H1 (cell line): ENCODE measurements at regions not wholly inside any gene's neighbourhood (a gene's known extent, or its start where the extent isn't known, plus 50 kb on each side); places are given as distances from the start of the nearest gene placed in this dataset.

Experiments used
- CBX5 ChIP-seq: fragments of 300-800, 300-1000 bp; sonication (generic); IDR thresholded peaks from 2 replicates; pipeline ENCODE4 v1.7.1; 2016; ENCODE audit warnings: antibody characterized with exemption, low read length, low read depth
- CREB1 ChIP-seq: IDR thresholded peaks from 2 replicates; pipeline ENCODE4 v1.6.1; 2012; ENCODE audit warnings: inconsistent platforms
- EP300 ChIP-seq, 2 experiments: IDR thresholded peaks; 1 replicate in 1 of 2; 2 replicates in 1 of 2; pipeline ENCODE4 v1.6.1; 2011 to 2012; ENCODE audit warnings: low read depth in 2 of 2, low read length in 2 of 2, mild to moderate bottlenecking in 2 of 2, borderline replicate concordance in 1 of 2, inconsistent platforms in 1 of 2, moderate library complexity in 1 of 2
- FOSL1 ChIP-seq: IDR thresholded peaks from 2 replicates; pipeline ENCODE4 v1.6.1; 2011; ENCODE audit warnings: mild to moderate bottlenecking, low read depth, low read length, moderate library complexity; ENCODE audit not compliant: insufficient read depth
- JUN ChIP-seq: IDR thresholded peaks from 2 replicates; pipeline ENCODE4 v1.6.1; 2011; ENCODE audit warnings: low read depth, mild to moderate bottlenecking, improper control_type of control experiment, low read length
- MAFK ChIP-seq: IDR thresholded peaks from 2 replicates; pipeline ENCODE4 v1.6.1; 2012; ENCODE audit warnings: low read depth, mild to moderate bottlenecking, improper control_type of control experiment, low read length
- PHF8 ChIP-seq: fragments of 200-600 bp; sonication (generic); conservative IDR thresholded peaks from 2 replicates; pipeline ENCODE4 v1.7.1; 2012; ENCODE audit warnings: low read depth, mild to moderate bottlenecking, inconsistent platforms, low read length, moderate library complexity
- POLR2A ChIP-seq, 2 experiments: IDR thresholded peaks; 1 replicate in 1 of 2; 2 replicates in 1 of 2; pipeline ENCODE4 v1.6.1; 2011; ENCODE audit warnings: low read depth in 2 of 2, low read length in 2 of 2, mild to moderate bottlenecking in 2 of 2; ENCODE audit errors: control extremely low read depth in 1 of 2
- POLR2AphosphoS5 ChIP-seq: IDR thresholded peaks from 2 replicates; pipeline ENCODE4 v1.6.1; 2011; ENCODE audit warnings: low read depth, low read length
- SIX5 ChIP-seq: IDR thresholded peaks from 2 replicates; pipeline ENCODE4 v1.6.1; 2011; ENCODE audit warnings: mild to moderate bottlenecking, low read depth, low read length
- SRF ChIP-seq: IDR thresholded peaks from 2 replicates; pipeline ENCODE4 v1.6.1; 2011; ENCODE audit warnings: mild to moderate bottlenecking, low read depth, low read length, moderate library complexity
- TF ChIP-seq, protein P1 (sequence below), 3 experiments: IDR thresholded peaks; 1 replicate in 2 of 3; 2 replicates in 1 of 3; pipeline versions ENCODE4 v1.5.1 to v1.6.1; 2011; ENCODE audit warnings: low read length in 3 of 3, mild to moderate bottlenecking in 3 of 3, inconsistent platforms in 2 of 3, low read depth in 1 of 3, moderate library complexity in 1 of 3; ENCODE audit not compliant: insufficient read depth in 1 of 3; ENCODE audit errors: control extremely low read depth in 1 of 3

DNA sequence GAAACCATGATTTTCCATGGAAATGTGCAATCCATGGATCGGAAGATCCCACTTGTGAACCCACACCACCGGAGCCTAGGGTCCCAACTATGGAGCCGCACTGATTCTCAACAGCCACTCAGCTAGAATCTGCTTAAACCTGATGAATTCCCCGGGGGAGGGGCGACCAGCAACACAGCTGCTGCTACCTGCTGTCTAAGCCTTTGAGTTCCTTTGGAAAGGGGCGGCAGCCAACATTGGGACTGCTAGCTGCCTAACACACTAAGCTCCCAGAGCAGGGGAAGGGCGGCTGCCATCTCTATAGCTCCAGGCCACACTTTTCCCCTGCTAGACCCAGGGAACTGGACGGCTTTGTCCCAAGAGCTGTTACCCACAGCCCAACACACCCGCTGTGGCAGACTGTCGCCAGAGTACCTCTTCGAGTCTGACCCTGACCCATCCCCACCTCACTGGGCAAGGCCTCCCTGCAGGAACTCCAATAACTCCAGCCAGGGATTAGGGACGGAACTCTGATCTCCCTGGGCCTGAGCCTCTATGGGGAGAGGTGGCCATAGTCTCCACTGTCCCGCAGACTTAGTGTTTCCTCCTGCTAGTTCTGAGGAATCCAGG, 205.8 kb upstream of the SLC16A7 start:
- no peak for TF ChIP-seq CREB1
- no peak for TF ChIP-seq CBX5
- TF ChIP-seq POLR2A (IDR thresholded peaks at IDR 0.05; ENCODE audit: control extremely low read depth in 1 of 2, low read depth in 2 of 2, low read length in 2 of 2): no peak
- no peak for TF ChIP-seq POLR2AphosphoS5
- no peak for TF ChIP-seq SRF
- TF ChIP-seq, protein P1, sequence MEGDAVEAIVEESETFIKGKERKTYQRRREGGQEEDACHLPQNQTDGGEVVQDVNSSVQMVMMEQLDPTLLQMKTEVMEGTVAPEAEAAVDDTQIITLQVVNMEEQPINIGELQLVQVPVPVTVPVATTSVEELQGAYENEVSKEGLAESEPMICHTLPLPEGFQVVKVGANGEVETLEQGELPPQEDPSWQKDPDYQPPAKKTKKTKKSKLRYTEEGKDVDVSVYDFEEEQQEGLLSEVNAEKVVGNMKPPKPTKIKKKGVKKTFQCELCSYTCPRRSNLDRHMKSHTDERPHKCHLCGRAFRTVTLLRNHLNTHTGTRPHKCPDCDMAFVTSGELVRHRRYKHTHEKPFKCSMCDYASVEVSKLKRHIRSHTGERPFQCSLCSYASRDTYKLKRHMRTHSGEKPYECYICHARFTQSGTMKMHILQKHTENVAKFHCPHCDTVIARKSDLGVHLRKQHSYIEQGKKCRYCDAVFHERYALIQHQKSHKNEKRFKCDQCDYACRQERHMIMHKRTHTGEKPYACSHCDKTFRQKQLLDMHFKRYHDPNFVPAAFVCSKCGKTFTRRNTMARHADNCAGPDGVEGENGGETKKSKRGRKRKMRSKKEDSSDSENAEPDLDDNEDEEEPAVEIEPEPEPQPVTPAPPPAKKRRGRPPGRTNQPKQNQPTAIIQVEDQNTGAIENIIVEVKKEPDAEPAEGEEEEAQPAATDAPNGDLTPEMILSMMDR (IDR thresholded peaks at IDR 0.05; ENCODE audit: control extremely low read depth in 1 of 3, insufficient read depth in 1 of 3, low read depth in 1 of 3, low read length in 3 of 3): no peak
- no peak for TF ChIP-seq SIX5
- TF ChIP-seq PHF8: no peak
- TF ChIP-seq FOSL1: no peak
- no peak for TF ChIP-seq JUN
- no peak for TF ChIP-seq EP300 (IDR thresholded peaks at IDR 0.05; ENCODE audit: borderline replicate concordance in 1 of 2, low read depth in 2 of 2, low read length in 2 of 2)
- TF ChIP-seq MAFK: no peak
